Superior temporal gyrus (tissue), 1 donor: ENCODE measurements at regions not wholly inside any gene's neighbourhood (a gene's known extent, or its start where the extent isn't known, plus 50 kb on each side); places are given as distances from the start of the nearest gene placed in this dataset.
"Not testable (repeated sequence)": the region's sequence is repeated elsewhere in the genome, so short reads cannot be mapped to it uniquely, and the experiment has no call there.

ENCODE experiments used
- DNase-seq: peaks from one replicate; pipeline ENCODE4 v3.0.0-alpha.2; 2016; ENCODE audit errors: extremely low spot score

DNA sequence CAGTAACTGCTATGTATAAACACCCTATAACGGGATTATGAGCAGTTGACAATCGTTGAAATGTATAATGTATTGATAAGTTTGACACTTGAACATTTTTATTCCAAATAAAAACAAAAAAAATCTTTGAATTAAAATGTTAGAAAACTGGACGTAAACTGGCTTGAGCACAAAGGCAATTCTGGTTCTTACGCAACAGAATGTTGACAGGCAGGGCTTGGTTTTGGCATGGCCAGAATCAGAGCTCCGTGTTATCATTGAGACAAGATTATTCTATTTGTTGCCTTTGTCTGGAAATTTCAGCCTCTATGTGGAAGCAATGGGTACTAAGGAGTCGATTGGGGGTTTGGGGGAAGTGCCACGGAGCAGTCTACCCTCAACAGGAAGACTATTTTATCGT, 1028.6 kb upstream of the ZEB2 start:
- DNase-seq, result no peak

DNA sequence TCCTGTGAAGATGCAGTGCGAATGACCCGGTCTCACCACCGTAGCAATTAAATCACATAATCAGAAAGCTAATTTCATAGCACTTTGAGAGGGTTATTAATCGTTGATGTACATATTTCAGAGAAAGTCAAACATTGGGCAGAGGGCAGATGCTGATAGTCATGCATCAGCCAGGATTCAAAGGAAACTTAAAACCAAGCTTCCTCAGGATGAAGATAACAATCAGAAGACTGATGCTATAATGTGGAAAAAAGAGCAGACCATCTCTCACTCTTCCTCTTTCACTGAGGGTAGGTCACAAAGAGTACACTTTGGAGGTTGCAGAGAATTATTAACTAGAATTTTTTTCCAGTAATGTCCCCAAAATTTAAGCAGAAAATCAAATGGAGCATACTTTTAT, 1027.7 kb upstream of the ZEB2 start:
- no peak for DNase-seq

DNA sequence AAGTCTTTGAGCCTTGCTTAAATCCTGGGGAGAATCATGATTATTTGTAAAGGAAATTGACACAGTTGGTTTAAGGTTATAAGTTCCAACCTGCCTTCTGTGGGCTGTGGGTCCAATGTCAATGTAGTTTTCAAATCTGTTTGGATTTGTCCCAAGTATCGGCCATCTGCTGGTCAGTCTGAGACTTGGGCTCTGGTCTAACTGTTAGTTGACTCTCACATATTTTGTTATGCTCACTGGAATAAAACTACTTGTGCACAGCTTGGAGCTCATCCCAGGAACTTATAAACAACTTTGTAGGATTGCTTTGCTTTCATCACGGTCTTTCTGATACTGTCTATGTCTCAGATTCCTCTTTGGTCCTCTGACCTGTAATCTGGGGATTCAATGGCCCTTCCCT, 1026.2 kb upstream of the ZEB2 start:
- DNase-seq, result no peak

DNA sequence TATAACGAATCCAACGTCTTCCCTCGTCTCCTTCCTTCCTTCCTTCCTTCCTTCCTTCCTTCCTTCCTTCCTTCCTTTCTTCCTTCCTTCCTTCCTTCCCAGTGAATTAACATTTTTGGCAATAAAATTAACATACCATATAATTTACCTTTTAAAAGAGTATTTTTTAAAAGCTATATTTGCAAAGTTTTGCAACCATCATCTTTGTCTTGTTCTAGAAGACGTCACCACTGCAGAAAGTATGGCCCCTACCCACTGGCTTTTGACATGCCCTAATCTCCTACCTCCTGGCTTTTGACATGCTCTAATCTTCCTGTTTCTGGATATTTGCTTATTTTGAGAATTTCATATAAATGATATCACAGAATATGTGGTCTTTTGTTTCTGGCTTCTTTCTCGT, 1023.9 kb upstream of the ZEB2 start:
- no peak for DNase-seq

DNA sequence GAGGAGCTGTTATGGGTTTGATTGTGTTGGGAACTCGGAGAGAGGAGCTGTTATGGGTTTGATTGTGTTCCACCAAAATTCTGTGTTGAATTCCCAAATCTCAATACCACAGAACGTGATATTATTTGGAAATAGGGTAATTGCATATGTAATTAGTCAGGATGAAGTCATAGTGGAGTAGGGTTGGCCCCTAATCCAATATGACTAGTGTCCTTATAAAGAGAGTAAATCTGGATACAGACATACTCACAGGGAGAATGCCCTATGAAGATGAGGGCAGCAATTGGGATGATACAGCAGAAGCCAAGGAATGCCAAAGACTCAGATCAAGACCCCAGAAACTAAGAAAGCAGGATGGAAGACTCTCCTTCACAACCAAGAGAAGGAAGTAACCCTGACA, 1023.2 kb upstream of the ZEB2 start:
- DNase-seq, result no peak

DNA sequence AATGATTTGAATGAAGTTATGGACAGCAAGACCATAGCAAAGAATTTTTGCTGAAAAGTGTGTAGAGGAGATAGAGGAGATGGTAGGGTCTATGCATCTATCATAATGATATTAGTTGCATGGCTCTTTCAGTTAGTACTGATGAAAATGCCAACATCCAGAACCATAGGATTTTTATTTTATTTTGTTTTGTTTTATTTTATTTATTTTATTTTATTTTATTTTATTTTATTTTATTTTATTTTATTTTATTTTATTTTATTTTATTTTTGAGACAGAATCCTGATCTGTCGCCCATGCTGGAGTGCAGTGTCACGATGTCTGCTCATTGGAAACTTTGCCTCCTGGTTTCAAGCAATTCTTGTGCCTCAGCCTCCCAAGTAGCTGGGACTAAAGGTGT, 1021.1 kb upstream of the ZEB2 start:
- DNase-seq, result no peak

DNA sequence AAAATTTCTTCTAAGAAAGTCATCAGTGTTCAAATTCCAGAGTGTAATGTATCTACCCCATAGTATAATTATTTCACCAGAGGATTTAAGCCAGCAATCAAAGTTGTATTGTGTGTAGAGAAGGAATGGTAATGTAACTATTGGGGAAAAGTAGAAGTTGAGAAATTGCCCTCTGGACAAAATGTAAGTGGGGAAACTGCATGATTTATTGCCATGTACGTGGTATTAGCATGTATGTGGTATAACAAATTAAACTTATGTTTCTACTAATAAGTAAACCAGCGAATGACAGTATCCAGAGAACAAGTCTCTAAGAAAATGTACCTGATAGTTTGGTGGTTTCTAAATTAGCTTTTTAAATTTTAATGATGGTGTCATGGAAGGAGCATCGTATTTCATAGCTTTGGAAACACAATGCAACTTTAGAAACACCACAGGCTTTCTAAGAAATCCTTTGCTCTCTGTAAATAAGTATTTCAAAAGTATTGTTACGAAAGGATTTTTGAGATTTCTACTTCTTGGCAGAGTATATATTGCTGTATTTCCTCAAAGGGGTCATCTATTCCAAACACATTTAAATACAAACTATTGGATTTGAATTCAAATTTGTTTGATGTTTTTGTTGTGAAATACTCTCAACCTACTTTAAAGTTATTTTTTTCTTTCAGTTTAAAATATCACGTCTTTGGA, 1018.9 kb upstream of the ZEB2 start:
- DNase-seq, result no peak

DNA sequence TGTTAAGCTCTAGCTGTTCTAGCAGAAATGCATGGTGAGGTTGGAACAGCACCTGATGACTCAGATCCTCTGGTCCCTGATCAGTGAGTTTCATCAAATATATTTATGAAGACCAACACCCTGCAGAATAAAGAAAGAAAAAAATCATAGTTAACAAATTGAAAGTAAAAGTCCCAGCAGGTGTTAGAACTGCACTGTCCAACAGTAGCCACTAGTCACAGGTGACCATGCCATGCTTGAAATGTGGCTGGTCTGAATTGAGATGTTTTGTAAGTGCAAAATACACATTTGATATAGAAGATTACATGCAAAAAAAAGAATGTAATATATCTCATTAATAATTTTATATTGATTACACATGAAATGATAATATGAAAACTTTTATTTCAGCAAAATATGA, 1010.7 kb upstream of the ZEB2 start:
- DNase-seq, result no peak

DNA sequence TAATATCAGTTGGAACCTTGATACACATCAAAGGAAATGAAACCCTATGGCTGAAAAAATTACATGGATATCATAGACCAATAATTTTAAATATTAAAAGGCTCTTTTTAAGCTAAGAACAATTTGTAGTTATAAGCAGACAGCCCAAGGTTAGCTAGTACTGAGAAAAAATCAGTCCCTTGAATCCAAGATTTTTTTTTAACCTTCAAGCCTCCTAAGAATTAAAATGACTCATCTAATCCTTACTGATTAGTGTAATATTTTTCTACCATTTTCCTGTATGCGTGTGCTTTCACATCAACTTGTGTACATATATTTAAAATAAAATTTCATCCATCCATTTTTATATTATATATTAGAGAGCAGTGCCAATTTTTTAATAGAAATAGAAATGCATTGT, 1004.9 kb upstream of the ZEB2 start:
- DNase-seq, result no peak

DNA sequence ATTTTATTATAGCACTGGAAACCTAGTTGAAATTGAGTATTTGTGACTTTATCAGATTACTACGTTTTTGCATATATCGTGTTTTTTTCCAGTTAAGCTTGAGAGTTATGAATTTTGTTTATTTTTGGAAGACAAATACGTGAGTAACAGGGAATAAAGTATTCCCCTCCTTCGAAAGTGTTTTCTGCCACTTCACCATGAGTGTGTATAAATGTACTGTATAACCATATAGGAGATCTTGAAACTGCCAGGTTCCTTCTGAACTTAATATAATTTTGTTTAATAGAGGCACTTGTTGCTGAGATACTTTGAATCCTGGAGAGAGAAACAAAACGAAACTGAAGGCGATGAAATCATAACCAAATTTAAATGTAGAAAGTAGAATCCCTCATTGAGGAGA, 1004.4 kb upstream of the ZEB2 start:
- no peak for DNase-seq

DNA sequence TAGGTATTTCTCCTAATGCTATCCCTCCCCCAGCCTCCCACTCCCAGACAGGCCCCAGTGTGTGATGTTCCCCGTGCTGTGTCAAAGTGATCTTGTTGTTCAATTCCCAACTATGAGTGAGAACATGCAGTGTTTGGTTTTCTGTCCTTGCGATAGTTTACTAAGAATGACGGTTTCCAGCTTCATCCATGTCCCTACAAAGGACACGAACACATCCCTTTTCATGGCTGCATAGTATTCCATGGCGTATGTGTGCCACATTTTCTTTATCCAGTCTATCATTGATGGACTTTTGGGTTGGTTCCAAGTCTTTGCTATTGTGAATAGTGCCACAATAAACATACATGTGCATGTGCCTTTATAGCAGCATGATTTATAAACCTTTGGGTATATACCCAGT, 999.3 kb upstream of the ZEB2 start:
- DNase-seq, result not testable (repeated sequence)

DNA sequence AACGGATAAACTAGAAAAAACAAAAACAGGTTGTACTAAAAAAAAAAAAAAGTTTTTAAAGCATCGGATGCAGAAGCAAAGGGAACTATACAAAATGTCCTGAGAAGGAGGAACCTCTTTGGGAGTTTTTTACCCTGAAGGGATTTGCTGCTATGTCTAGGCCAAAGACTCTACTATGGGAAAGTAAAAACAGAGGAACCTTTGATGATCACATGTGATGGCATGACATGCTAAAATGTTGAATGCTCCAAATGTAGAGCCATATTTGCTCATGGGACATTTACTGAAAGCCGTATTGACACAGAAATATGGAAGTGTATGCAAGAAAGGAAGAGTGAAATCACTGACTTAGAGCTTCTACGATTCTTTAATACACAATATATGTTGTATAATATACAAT, 992.0 kb upstream of the ZEB2 start:
- DNase-seq, result no peak

DNA sequence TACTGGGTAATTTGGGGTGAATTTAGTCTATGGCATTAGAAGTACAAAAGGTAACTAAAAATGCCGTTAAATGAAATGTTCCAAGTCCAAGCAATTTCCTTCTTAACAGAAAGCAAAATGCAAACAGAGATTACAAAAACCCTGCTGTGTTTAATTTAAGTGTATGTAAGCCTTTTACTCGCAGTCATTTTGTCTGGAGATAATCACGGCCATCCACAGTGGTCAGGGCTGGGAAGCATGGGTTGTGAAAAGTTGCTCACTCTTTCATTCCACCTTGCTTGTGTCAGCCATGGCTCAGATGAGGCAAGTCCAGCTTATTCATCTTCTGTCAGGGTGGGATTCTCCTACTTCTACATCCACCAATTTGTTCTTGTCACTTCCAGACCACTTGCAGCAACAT, 983.6 kb upstream of the ZEB2 start:
- DNase-seq, result no peak

DNA sequence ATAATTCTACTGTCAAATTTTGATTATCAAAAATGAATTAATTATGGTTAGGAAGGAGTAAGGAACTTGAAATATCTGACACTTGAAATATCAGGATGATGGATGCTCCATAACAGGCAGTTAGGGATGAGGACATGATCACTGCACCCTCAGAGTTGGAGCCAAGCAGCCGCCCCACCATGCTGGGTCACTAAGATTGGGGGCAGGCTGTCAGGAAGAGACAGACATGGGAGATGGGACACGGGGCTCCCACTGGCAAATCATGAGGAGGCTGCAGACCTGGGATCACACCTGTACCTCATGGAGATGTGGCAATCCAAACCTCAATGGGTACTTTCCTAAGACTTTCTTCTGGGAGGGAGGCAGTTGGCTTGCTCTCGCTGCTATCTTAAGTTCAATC, 982.0 kb upstream of the ZEB2 start:
- DNase-seq, result no peak

DNA sequence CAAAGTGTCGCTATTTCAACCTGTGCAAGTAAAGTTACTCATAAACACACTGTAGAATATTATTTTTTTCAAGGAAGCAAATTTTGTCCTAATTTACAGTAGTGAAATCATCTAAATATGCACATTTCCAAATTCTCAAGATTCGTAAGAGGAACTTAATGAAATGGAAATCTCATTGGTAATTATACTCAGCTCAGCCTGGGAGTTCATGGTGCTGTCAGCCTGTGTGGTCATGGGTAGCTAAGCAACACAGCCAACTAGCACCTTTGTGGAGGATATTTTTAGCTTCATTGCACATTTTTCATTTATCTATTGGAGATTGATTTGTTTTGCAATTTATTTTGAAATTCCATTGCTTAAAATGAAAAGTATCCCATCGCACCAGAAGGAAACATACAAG, 975.7 kb upstream of the ZEB2 start:
- no peak for DNase-seq

DNA sequence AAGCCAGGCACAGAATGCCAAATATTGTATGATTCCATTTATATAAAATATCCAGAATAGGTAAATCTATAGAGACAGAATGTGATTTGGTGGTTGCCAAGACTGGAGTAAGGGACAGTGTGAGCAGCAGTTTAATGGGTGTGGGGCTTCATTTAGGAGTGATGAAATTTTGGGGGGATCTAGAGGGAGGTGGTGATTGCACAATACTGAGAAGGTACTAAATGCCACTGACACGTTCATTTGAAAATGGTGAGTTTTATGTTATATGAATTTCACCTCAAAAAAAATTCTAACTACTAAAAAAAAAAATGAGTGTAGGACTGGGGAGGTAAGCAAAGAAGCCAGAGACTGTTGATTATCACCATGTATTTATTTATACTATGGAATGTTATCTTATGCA, 974.5 kb upstream of the ZEB2 start:
- DNase-seq, result no peak

DNA sequence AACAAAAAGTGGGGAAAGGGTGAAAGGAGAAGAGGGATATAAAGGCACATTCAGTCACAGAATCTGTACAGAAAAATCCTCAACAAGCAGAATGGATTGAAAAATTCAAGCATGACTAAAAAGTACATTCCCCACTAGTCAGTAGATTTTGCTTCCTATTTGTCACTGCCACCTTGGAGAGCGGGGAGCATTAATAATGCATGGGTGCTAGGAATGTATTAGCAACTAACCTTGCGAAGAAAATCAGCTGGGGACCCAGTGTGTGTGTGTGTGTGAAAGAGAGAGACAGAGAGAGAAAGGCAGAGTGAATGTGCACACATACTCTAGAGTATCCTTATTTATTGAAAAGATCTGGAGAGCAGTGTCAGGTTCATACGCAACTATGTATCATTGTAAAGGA, 968.7 kb upstream of the ZEB2 start:
- no peak for DNase-seq

DNA sequence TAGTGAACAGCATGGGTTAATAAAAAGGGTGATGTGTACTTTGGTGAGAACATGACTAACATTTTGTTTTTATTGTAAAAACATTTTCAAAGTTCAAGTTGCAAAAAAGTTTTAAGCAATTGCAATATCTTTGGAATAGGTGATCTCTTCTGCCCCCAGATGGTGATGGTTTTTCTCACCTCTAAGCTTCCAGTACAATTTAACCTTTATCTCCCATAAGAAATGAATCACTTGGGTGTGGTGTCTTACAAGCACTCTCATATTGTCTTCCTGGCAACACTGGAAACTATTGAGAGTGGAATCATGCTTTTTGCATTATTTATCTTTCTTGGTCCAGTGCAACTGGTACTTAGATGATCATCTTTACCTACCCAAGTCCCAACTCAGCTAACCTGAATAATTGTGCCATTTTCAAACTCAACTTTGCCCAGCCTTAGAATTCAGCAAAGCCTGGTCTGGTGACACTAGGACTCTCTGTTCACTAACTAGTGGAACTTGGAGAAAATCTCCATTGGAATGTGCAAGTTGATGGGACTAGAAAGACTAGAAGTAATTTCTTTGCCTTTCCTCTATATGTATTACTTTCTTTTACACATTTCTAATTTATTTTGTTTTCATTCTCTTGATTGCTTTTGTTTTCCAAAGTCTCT, 964.7 kb upstream of the ZEB2 start:
- DNase-seq, result no peak

DNA sequence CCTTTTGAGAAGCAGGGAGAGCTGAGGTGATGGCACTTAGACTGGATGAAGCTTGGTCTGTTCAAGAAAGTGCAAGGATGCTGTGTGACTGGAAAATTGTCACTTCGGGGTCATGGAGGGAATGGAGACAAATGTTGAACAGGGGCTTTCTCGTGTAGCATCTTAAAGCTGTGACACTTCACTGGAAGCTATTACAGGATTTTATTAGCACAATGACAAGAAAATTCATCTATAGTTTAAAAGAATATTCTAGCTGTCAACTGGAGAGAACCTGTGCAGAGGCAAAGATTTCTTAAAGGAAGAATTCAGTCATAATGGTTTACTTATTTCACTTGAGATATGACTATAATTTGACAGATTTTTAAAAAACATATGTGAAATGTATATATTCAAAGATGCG, 963.9 kb upstream of the ZEB2 start:
- DNase-seq, result no peak

DNA sequence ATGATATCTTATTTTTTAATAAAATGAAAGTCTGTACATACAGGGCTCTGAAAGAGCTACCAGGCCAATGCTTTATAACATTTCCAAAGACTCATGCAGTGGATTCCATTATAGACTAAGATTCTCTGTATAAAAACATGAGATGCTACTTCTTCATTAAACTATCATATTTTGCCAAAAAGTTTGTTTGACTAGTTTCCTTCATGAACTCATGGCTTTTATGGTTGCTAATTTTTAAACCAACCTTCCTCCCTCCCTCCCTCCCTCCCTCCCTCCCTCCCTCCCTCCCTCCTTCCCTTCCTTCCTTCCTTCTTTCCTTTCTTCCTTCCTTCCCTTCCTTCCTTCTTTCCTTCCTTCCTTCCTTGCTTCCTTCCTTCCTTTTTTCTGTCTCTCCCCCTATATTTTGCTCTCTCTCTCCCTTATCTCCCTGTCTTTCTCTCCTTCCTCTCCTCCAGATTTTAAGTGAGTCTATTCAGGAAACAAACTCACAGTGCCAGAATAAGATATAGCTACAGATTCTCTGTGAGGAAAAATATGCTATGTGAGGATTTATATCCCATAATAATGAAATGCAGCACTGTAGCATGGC, 961.5 kb upstream of the ZEB2 start:
- no peak for DNase-seq

DNA sequence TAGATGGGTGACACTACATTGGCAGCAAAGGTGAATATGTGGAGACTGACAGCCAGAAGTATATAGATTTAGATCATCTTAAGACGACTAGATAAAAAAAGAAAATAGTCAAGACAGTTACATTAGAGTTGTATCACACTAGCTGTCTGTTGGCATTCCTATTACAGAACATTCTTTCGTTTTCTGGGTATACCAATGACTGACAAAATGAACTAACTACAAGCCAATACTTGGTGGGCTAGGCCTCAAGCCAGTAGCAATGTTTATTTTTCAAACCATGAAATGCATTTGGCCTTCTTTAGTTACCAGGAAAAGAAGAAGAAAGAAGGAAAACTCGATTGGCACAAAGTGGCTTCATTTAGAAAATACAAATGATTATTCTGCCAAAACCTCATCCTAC, 944.9 kb upstream of the ZEB2 start:
- DNase-seq, result no peak

DNA sequence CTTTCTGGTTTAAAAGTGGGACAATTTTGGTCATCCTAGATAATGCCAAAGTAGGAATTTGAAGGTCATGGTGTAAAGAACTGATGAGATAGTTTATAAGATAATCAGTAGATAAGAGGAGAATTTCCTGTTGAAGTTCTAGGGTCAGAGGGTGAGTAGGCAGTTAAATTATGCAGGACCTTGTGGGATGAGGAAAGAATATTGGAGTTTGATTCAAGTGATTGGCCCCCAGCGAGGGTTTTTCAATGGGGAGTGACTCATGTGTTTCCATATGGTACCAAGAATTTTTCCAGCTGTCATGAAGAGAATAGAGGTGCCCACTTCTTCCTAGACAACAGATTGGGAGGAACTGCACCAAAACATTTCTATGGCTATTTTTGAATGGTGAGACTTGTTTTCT, 940.2 kb upstream of the ZEB2 start:
- DNase-seq, result no peak

DNA sequence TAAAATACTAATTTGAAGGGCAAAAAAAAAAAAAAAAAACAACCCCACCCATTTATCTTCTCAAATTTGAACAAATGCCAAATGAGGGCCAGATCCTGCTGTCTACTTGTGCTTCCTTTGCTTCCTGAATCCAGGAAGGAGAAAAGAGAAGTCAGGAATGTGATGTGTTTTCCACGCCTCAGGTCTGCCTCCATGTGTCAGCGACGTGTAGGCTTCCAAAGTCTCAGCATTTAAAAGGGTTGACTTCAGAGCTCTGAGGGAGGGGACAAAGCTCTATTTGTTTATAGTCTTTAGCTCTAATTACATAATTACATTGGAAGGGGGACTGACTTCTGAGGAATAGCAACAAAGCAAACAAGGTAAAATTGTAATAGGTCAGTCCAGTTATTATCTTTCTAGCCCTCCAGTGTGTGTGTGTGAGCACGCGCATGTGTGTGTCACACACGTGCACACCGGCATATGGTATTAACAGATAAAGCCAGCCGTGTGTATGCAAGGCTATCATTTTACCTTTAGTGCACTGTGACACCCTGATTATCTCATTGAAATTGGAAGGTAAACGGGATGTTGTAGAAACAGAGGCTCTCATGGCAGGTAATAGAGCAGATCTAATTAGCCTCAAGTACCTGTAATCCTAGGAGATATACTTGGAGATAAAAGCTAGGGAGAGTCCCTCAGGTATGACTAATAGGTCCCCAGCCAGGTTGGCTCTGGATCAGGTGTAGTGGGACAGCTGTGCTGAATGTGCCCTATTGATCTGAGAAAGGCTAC, 911.4 kb upstream of the ZEB2 start:
- no peak for DNase-seq
